Body of pancreas (tissue), 4 donors: ENCODE measurements at regions not wholly inside any gene's neighbourhood (a gene's known extent, or its start where the extent isn't known, plus 50 kb on each side); places are given as distances from the start of the nearest gene placed in this dataset.

Source experiments
- ATAC-seq: fragments of 150-250 bp; one replicate; pipeline ENCODE4 v1.9.1; 2016
- DNase-seq, 4 donors: peaks; one replicate each; pipeline ENCODE4 v3.0.0-alpha.2; 2019
- H3K27ac ChIP-seq, 4 donors: fragments of 200-600 bp; sonication (generic); 1 replicate in 3 of 4; 2 replicates in 1 of 4; pipeline versions ENCODE4 v1.5.1 to v1.6.1; 2016 to 2019; ENCODE audit warnings: mild to moderate bottlenecking in 1 of 4, mixed read lengths in 1 of 4, moderate library complexity in 1 of 4
- H3K27me3 ChIP-seq, 2 donors: fragments of 200-600 bp; sonication (generic); one replicate each; pipeline ENCODE4 v1.6.0; 2016; ENCODE audit warnings: mild to moderate bottlenecking in 1 of 2
- H3K36me3 ChIP-seq, 2 donors: fragments of 200-600 bp; sonication (generic); replicated peaks in 1 of 2; 2 replicates each; pipeline ENCODE4 v1.5.1; 2016; ENCODE audit warnings: low read depth in 2 of 2; ENCODE audit not compliant: insufficient read depth in 1 of 2
- H3K4me1 ChIP-seq: fragments of 200-600 bp; sonication (generic); one replicate; pipeline ENCODE4 v1.6.0; 2016
- H3K4me3 ChIP-seq, 2 donors: fragments of 200-600 bp; sonication (generic); 1 replicate in 1 of 2; 2 replicates in 1 of 2; pipeline ENCODE4 v1.5.1; 2016 to 2019
- H3K9me3 ChIP-seq, 3 donors: fragments of 200-600 bp; sonication (generic); 1 replicate in 2 of 3; 2 replicates in 1 of 3; pipeline ENCODE4 v1.5.1; 2016
- POLR2A ChIP-seq, 3 donors: fragments of 450-650 bp; IDR thresholded peaks; one replicate each; pipeline ENCODE4 v1.6.1; 2016; ENCODE audit warnings: antibody characterized with exemption in 3 of 3, mild to moderate bottlenecking in 2 of 3
- WGBS, 2 donors: methylation state at CpG; one replicate each; pipeline ENCODE4 v1.1.5; 2017; 5-methylcytosine and 5-hydroxymethylcytosine counted together
- intact Hi-C: fragments of 100-400 bp; cut with DNase I; formaldehyde crosslinking; loops from one replicate; pipeline ENCODE4 v1.15.1; 2023
- TF ChIP-seq, protein P1 (sequence below), 7 experiments: fragments of 450-650 bp in 4 of 7; fragments of 200-600 bp in 3 of 7; sonication (generic) in 3 of 7; IDR thresholded peaks; one replicate each; pipeline ENCODE4 v1.5.1; 2016 to 2019; ENCODE audit warnings: antibody characterized with exemption in 7 of 7

- ATAC-seq (no peak), DNase-seq (no peak)
- H3K27me3 ChIP-seq = no peaks in the 10 kb centered on the region
- no peaks in the 10 kb centered on the region for H3K9me3 ChIP-seq
- no peaks in the 10 kb centered on the region for H3K4me1 ChIP-seq
- H3K4me3 ChIP-seq = no peak overlapping the region
- WGBS, 2 donors = 70 to 80% methylated on average over 3 to 4 of the region's 4 CpGs
- no peak for TF ChIP-seq POLR2A (IDR thresholded peaks at IDR 0.05)
- TF ChIP-seq, protein P1, sequence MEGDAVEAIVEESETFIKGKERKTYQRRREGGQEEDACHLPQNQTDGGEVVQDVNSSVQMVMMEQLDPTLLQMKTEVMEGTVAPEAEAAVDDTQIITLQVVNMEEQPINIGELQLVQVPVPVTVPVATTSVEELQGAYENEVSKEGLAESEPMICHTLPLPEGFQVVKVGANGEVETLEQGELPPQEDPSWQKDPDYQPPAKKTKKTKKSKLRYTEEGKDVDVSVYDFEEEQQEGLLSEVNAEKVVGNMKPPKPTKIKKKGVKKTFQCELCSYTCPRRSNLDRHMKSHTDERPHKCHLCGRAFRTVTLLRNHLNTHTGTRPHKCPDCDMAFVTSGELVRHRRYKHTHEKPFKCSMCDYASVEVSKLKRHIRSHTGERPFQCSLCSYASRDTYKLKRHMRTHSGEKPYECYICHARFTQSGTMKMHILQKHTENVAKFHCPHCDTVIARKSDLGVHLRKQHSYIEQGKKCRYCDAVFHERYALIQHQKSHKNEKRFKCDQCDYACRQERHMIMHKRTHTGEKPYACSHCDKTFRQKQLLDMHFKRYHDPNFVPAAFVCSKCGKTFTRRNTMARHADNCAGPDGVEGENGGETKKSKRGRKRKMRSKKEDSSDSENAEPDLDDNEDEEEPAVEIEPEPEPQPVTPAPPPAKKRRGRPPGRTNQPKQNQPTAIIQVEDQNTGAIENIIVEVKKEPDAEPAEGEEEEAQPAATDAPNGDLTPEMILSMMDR (IDR thresholded peaks at IDR 0.05) = no peak
- H3K27ac ChIP-seq = no peak overlapping the region
- intact Hi-C loops = no loop called here
- H3K36me3 ChIP-seq = no peaks in the 10 kb centered on the region
These were observed 242.8 kb upstream of the PSMD7 start for GRCh38 chr16:74053826-74054225.

DNA sequence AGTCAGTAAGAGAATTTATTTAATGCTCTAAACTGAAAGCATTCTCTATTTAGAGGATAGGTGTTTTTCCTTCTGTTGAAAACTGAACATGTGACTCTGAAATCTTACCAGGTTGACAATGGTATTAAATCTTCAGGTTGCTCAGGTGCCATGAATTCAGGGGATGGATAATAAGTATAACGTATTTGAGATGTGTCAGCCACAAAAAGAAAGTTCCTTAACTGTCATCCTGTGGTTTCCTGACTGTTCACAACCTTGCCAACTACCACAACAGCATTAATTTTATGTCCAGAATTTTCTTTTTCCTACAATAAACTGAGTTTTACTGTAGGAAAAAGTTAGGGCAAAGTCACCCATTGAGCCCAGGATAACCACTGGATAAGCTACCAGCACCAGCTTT lies 243.3 kb upstream of the PSMD7 start:
- H3K27ac ChIP-seq = no peak overlapping the region
- 73 to 75% methylated on average over 1 of the region's 1 CpG for WGBS, 2 donors
- intact Hi-C loops = no loop called here
- no peaks in the 10 kb centered on the region for H3K36me3 ChIP-seq
- TF ChIP-seq POLR2A (IDR thresholded peaks at IDR 0.05) = no peak
- TF ChIP-seq, protein P1 (IDR thresholded peaks at IDR 0.05) = no peak
- DNase-seq (no peak), ATAC-seq (no peak)
- no peaks in the 10 kb centered on the region for H3K27me3 ChIP-seq
- H3K4me3 ChIP-seq = no peak overlapping the region
- no peaks in the 10 kb centered on the region for H3K9me3 ChIP-seq
- H3K4me1 ChIP-seq = no peaks in the 10 kb centered on the region

DNA sequence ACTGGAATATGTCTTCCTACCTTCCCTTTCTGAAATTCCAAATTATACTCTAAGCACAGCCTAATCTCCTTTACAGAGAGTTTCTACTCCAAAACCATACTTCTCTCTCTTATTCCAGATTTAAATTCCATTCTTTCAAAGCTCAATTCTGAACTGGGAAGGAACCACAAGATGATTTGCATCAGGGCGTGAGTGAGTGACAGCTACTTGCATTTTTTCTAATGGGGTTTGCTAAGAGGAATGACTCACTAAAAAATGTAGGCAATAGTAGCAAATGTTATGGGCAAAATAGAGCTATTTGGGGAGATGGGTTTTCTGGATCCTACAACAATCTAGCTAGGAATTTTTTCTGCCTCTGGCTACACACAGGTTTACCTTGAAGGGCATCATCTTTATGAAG lies 244.6 kb upstream of the PSMD7 start:
- Histone ChIP-seq H3K4me3 (no peak overlapping the region), H3K9me3 (no peaks in the 10 kb centered on the region), H3K27me3 (no peaks in the 10 kb centered on the region), H3K36me3 (no peaks in the 10 kb centered on the region), H3K27ac (no peak overlapping the region), H3K4me1 (no peaks in the 10 kb centered on the region)
- DNase-seq (no peak), ATAC-seq (no peak)
- WGBS, 2 donors = 52 to 59% methylated on average over 1 of the region's 1 CpG
- TF ChIP-seq, protein P1 (IDR thresholded peaks at IDR 0.05) = no peak
- TF ChIP-seq POLR2A (IDR thresholded peaks at IDR 0.05) = no peak
- intact Hi-C loops = no loop called here

DNA sequence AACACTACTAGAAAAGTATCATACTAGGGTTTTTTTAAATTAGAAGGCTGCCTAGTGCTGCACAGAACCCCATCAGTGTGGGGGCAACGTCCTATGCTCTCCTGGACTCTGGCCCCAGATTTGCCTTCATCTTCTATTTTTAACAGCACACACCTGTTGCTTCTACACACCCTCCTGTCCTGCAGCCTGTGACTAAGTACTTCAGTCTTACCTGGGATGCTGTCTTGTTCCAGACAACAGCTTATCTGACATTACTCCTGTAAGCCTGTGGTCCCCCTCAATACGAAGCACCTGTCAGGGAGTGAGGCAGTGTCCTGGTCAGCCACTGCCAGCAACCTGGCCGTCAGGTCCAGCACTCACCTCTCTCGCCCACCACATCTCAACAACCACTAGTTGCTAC lies 247.6 kb upstream of the PSMD7 start:
- ATAC-seq (no peak), DNase-seq (no peak)
- TF ChIP-seq, protein P1 (IDR thresholded peaks at IDR 0.05) = no peak
- no peak for TF ChIP-seq POLR2A (IDR thresholded peaks at IDR 0.05)
- Histone ChIP-seq H3K36me3 (no peaks in the 10 kb centered on the region), H3K4me1 (no peaks in the 10 kb centered on the region), H3K27me3 (no peaks in the 10 kb centered on the region), H3K27ac (no peak overlapping the region), H3K4me3 (no peak overlapping the region), H3K9me3 (no peaks in the 10 kb centered on the region)
- WGBS, 2 donors = 67 to 72% methylated on average over 4 of the region's 4 CpGs
- intact Hi-C loops = no loop called here

- H3K4me3 ChIP-seq = no peak overlapping the region
- intact Hi-C loops = no loop called here
- 77% methylated on average over 5 of the region's 5 CpGs for WGBS, 2 donors
- ATAC-seq = no peak
- H3K4me1 ChIP-seq = no peaks in the 10 kb centered on the region
- H3K9me3 ChIP-seq = no peaks in the 10 kb centered on the region
- no peak overlapping the region for H3K27ac ChIP-seq
- H3K27me3 ChIP-seq = no peaks in the 10 kb centered on the region
- TF ChIP-seq POLR2A (IDR thresholded peaks at IDR 0.05) = no peak
- TF ChIP-seq, protein P1 (IDR thresholded peaks at IDR 0.05) = no peak
- DNase-seq = no peak
- H3K36me3 ChIP-seq = no peaks in the 10 kb centered on the region
These were observed 250.1 kb upstream of the PSMD7 start for GRCh38 chr16:74046524-74046923.
